Erythroblast (primary cell): ENCODE measurements at regions not wholly inside any gene's neighbourhood (a gene's known extent, or its start where the extent isn't known, plus 50 kb on each side); places are given as distances from the start of the nearest gene placed in this dataset.
A peak's percentile ranks its signal among the peaks of the same experiment; 100 is the strongest.

Experiments
- DNase-seq, 2 experiments: peaks; one replicate each; lab custom pipeline; 2025; lab: John Stamatoyannopoulos, UW
- GATA1 ChIP-seq: IDR thresholded peaks from 2 replicates; pipeline ENCODE4 v1.6.1; 2011; ENCODE audit warnings: low read depth, mild to moderate bottlenecking, control low read depth, low read length, moderate library complexity
- POLR2A ChIP-seq: IDR thresholded peaks from 2 replicates; pipeline ENCODE4 v1.6.1; 2011; ENCODE audit warnings: mild to moderate bottlenecking, low read length

- no peak for DNase-seq
- TF ChIP-seq GATA1 (no peak), POLR2A (no peak)
Measured at GRCh38 chr1:38244218-38244845, 197.7 kb upstream of the POU3F1 start.

DNA sequence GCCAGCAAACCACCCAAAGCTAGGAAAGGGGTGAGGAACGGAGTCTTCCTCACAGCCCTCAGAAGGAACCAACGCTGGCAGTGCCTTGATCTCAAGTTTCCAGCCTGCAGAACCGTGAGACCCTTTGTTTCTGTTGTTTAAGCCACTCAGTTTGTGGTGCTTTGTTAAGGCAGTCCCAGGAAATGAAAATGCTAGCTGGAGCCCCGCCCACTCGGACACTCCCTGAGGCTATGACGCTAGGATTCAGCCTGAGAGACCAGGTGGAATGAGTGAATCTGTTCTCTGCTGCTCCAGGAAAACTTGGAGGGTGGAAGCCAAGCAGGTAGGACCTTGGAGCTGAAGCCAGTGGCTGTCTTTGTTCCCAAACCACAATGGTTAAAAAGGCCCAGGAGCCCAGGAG lies 196.5 kb upstream of the POU3F1 start:
- no peak for DNase-seq

GRCh38 chr1:38242506-38242905 lies 195.9 kb upstream of the POU3F1 start:
- DNase-seq: no peak
- no peak for TF ChIP-seq GATA1
- no peak for TF ChIP-seq POLR2A

More for the DNA sequence above, 196.5 kb upstream of the POU3F1 start:
- TF ChIP-seq POLR2A (no peak), GATA1 (no peak)

- no peak for DNase-seq
- TF ChIP-seq GATA1 (no peak), POLR2A (no peak)
Measured at GRCh38 chr1:38241594-38242334, 195.2 kb upstream of the POU3F1 start.

- no peak for DNase-seq
- TF ChIP-seq GATA1 (no peak), POLR2A (no peak)
Measured at GRCh38 chr1:38240618-38241017, 194.0 kb upstream of the POU3F1 start.

GRCh38 chr1:38239258-38239835 lies 192.8 kb upstream of the POU3F1 start:
- no peak for DNase-seq
- TF ChIP-seq GATA1: no peak
- TF ChIP-seq POLR2A: no peak

DNA sequence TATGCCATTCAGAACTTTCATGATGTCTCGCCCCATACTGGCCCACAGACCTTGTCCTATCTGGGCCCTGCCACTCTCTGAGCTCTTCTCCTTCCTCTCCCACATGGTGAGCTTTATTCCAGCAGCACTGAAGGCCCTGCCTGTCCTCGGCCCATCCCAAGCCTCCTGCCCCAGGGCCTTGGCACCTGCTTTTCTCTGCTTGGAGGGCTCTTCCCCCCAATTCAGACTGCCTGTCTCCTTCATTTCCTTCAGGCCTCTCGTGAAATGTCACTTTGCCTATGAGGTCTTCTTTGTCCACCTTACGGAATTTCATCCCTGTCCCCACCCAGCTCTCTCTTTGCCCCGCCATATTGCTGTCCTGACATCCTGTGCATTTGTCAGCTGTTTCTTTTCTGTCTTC lies 191.7 kb upstream of the POU3F1 start:
- no peak for DNase-seq
- no peak for TF ChIP-seq POLR2A
- no peak for TF ChIP-seq GATA1

GRCh38 chr1:38235705-38236104 lies 189.1 kb upstream of the POU3F1 start:
- no peak for TF ChIP-seq GATA1
- TF ChIP-seq POLR2A: no peak
- DNase-seq: no peak

GRCh38 chr1:38231941-38232340 lies 185.3 kb upstream of the POU3F1 start:
- DNase-seq: no peak
- no peak for TF ChIP-seq POLR2A
- no peak for TF ChIP-seq GATA1

- no peak for TF ChIP-seq GATA1
- TF ChIP-seq POLR2A: no peak
- no peak for DNase-seq
Measured at GRCh38 chr1:38228718-38229117, 182.1 kb upstream of the POU3F1 start.

GRCh38 chr1:38225745-38226144 lies 179.2 kb upstream of the POU3F1 start:
- TF ChIP-seq GATA1 (no peak), POLR2A (no peak)
- DNase-seq: peak in 1 of 2 experiments; percentile 10

- TF ChIP-seq POLR2A (no peak), GATA1 (no peak)
Measured at GRCh38 chr1:38223391-38223790, 176.8 kb upstream of the POU3F1 start.

DNA sequence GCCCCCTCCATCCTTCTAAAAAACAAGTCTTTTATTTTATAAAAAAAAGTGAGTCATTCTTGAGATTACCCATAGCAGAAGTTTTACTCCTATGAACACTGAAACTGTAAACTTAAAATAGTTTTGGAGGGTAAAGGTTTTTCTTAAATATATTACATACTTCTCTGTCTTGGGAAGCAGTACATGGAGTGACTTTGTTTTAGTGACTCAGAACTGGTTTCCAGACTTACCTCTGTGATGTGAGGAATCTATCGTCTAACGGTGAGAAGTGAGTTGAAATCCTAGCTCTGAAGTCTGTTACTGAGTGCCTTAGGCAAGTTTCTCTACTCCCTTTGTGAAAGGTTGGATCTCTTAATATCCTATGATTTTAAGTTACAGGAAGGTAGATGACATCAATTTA lies 176.3 kb upstream of the POU3F1 start:
- TF ChIP-seq POLR2A (no peak), GATA1 (no peak)

More at GRCh38 chr1:38223391-38223790, 176.8 kb upstream of the POU3F1 start:
- no peak for DNase-seq

GRCh38 chr1:38221006-38221649 lies 174.5 kb upstream of the POU3F1 start:
- TF ChIP-seq POLR2A (no peak), GATA1 (no peak)
- DNase-seq: no peak

More for the DNA sequence above, 176.3 kb upstream of the POU3F1 start:
- DNase-seq: no peak
